Neural progenitor cell (in vitro differentiated cells): ENCODE measurements at regions not wholly inside any gene's neighbourhood (a gene's known extent, or its start where the extent isn't known, plus 50 kb on each side); places are given as distances from the start of the nearest gene placed in this dataset.

Experiments used
- CTCF ChIP-seq: fragments of 200-600 bp; sonication (generic); IDR thresholded peaks from 2 replicates; pipeline ENCODE4 v1.5.1; 2017; ENCODE audit warnings: antibody characterized with exemption, mild to moderate bottlenecking
- EZH2 ChIP-seq: fragments of 200-600 bp; sonication (generic); IDR thresholded peaks from 2 replicates; pipeline ENCODE4 v1.6.1; 2017; ENCODE audit warnings: antibody characterized with exemption, mild to moderate bottlenecking, moderate library complexity
- EZH2phosphoT487 ChIP-seq: fragments of 200-600 bp; sonication (generic); IDR thresholded peaks from 2 replicates; pipeline ENCODE4 v1.6.1; 2017; ENCODE audit warnings: antibody characterized with exemption

GRCh38 chr2:133690780-133691179 lies 122.5 kb upstream of the NCKAP5 start:
- TF ChIP-seq EZH2 (no peak), CTCF (no peak), EZH2phosphoT487 (no peak)
